ENCODE measurements at regions not wholly inside any gene's neighbourhood (a gene's known extent, or its start where the extent isn't known, plus 50 kb on each side); places are given as distances from the start of the nearest gene placed in this dataset.

- H3K36me3 Mint-ChIP-seq (ENCODE audit: low read depth), result no peaks in the 10 kb centered on the region
- H3K4me1 Mint-ChIP-seq, result peaks cover 18% of the 10 kb centered on the region
- no peaks in the 10 kb centered on the region for H3K27me3 Mint-ChIP-seq (ENCODE audit: low read depth)
- TF ChIP-seq CTCF (IDR thresholded peaks at IDR 0.05; ENCODE audit: unreplicated experiment in 3 of 3), result no peak
- H3K9me3 Mint-ChIP-seq, result no peaks in the 10 kb centered on the region
- peak overlapping the region in 1 of 3 experiments; percentile 26 for H3K27ac Mint-ChIP-seq
- H3K4me3 Mint-ChIP-seq, result no peak overlapping the region
These were observed 338.4 kb downstream of the TMEM167A start for GRCh38 chr5:82738681-82739269.

- TF ChIP-seq CTCF (IDR thresholded peaks at IDR 0.05; ENCODE audit: unreplicated experiment in 3 of 3), result no peak
- Mint-ChIP-seq H3K36me3 (ENCODE audit: low read depth) (no peaks in the 10 kb centered on the region), H3K27me3 (ENCODE audit: low read depth) (no peaks in the 10 kb centered on the region), H3K4me1 (peaks cover 23% of the 10 kb centered on the region), H3K27ac (peak overlapping the region; percentile 65 to 81 (median 79)), H3K4me3 (no peak overlapping the region), H3K9me3 (no peaks in the 10 kb centered on the region)
These were observed 341.9 kb downstream of the TMEM167A start for GRCh38 chr5:82735160-82735789.

GRCh38 chr5:82734347-82734746, 342.8 kb downstream of the TMEM167A start:
- Mint-ChIP-seq H3K4me3 (no peak overlapping the region), H3K27ac (peak overlapping the region; percentile 1 to 81 (median 34)), H3K36me3 (ENCODE audit: low read depth) (no peaks in the 10 kb centered on the region), H3K27me3 (ENCODE audit: low read depth) (no peaks in the 10 kb centered on the region), H3K4me1 (peaks cover 29% of the 10 kb centered on the region), H3K9me3 (no peaks in the 10 kb centered on the region)
- TF ChIP-seq CTCF (IDR thresholded peaks at IDR 0.05; ENCODE audit: unreplicated experiment in 3 of 3), result no peak

GRCh38 chr5:82730913-82731312, 346.3 kb downstream of the TMEM167A start:
- Mint-ChIP-seq H3K27ac (peak overlapping the region in 2 of 3 experiments; percentile 11 to 41), H3K4me1 (peaks cover 34% of the 10 kb centered on the region), H3K4me3 (no peak overlapping the region), H3K27me3 (ENCODE audit: low read depth) (no peaks in the 10 kb centered on the region), H3K36me3 (ENCODE audit: low read depth) (peaks cover 3% of the 10 kb centered on the region), H3K9me3 (no peaks in the 10 kb centered on the region)
- TF ChIP-seq CTCF (IDR thresholded peaks at IDR 0.05; ENCODE audit: unreplicated experiment in 3 of 3), result no peak

- no peak overlapping the region for H3K4me3 Mint-ChIP-seq
- peak overlapping the region; percentile 39 to 50 (median 47) for H3K27ac Mint-ChIP-seq
- peaks cover 22% of the 10 kb centered on the region for H3K4me1 Mint-ChIP-seq
- no peak for TF ChIP-seq CTCF (IDR thresholded peaks at IDR 0.05; ENCODE audit: unreplicated experiment in 3 of 3)
- no peaks in the 10 kb centered on the region for H3K9me3 Mint-ChIP-seq
- peaks cover 3% of the 10 kb centered on the region for H3K36me3 Mint-ChIP-seq (ENCODE audit: low read depth)
- no peaks in the 10 kb centered on the region for H3K27me3 Mint-ChIP-seq (ENCODE audit: low read depth)
These were observed 348.1 kb downstream of the TMEM167A start for GRCh38 chr5:82728926-82729702.

All from nephron (organoid).